Skin of body (tissue), 1 donor: ENCODE measurements at regions not wholly inside any gene's neighbourhood (a gene's known extent, or its start where the extent isn't known, plus 50 kb on each side); places are given as distances from the start of the nearest gene placed in this dataset.

Experiments used
- DNase-seq: peaks from one replicate; lab custom pipeline; 2025; lab: John Stamatoyannopoulos, UW

DNA sequence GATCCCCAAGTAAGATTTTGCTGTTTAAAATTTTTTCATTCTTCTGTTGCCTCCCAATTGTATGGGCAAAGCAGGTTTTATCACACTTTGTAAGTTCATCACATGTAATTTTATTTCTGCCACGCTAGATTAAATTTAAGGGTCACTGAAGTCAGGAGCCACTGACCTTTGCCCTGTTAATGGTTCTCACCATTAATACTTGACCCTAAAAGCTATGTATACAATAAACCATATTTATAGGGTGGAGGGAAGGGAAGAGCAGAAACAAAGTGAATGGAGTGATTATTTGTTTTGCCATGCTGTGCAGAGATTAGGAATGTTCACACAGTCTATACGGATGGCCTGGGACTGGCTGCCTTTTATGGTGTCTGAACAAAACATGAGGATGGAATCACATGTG, 186.7 kb downstream of the BMP2 start:
- no peak for DNase-seq

DNA sequence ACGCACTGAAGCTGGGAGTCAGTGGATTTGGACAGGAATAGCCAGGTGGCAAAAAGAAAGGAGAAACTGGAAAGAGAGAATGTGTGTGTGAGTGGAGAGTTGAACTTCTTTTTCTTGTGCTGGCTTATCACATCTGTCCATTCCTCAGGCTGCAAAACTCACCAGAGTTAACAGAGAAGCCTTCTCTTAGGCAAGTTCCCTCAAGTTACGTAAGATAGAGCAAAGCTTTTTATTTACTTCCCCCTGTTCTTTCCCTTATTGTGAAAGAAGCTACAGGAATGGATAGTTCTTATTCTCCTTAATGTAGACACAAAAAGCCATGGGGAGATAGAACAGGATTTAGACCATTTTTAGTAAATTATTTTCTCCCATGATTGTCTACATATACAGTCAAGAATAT, 188.6 kb downstream of the BMP2 start:
- no peak for DNase-seq

DNA sequence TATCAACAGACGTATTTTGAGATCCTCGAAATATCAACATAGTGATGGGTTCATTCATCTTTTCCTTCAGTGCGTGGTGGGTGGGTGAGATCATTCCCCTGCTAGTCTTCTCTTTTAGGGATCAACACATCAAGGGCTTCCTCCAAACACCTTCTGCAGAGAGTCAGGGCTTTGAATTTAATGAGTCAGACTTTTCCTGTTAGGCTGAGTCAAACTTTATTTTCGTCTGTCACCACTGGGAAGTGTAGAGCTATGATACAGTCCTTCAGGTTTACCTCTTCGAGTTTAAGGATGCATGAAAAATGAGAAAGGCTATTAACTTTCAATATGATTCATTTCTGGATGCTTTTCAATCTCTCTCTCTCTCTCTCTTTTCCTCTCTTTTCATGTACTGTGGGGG, 189.1 kb downstream of the BMP2 start:
- DNase-seq, result no peak

DNA sequence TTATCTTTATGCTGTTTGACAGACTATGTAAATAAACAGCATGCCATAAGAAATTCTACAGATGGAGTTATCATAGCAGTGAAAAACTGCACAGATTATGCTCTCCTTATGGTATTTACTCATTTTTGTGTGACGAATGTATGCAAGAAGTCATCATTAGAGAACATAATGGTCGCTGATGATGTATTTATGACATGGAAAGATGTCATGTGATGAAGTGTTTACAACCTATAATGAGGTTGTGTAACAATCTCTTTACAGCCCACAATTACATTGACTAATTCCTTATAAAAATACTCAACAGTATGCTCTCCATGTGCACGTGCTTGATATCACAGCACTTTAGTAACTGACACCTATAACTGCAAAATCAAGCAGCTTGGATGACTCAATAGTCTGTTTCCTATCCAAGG, 192.4 kb downstream of the BMP2 start:
- no peak for DNase-seq

DNA sequence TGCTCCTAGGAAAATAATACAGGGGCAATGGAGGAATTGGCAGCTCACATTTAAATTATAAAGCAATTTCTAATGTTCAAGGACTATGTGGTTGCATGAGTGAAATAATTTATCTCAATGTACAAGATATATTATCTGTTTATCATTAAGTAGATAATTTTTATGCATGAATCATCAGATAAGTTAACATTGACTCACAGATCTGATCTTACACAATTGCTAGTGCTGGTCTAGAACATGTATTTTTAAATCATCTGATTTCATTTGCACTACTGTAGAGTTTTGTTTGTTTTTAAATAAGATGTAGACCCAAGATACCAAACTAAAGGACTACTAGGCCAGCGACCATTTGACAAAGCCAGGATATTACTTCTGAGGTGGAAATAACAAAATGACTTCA, 199.2 kb downstream of the BMP2 start:
- DNase-seq, result no peak

DNA sequence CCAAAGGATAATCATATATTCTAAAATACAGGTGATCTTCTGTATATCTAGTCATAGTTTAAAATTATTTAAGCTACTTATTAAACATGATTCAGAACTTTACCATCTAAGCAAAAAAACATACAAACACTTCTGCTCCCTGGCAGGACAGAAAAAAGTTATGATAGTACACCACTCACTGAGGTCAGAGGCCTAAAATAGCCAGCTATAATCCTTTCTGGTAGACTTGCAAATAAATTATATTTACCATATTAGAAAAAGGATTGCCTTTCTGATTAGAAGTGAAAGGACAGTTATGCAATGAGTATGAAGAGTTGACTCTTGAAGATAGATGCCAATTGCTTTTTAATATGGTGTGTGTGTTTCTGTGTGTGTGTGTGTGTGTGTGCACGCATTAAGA, 207.4 kb downstream of the BMP2 start:
- DNase-seq, result no peak

DNA sequence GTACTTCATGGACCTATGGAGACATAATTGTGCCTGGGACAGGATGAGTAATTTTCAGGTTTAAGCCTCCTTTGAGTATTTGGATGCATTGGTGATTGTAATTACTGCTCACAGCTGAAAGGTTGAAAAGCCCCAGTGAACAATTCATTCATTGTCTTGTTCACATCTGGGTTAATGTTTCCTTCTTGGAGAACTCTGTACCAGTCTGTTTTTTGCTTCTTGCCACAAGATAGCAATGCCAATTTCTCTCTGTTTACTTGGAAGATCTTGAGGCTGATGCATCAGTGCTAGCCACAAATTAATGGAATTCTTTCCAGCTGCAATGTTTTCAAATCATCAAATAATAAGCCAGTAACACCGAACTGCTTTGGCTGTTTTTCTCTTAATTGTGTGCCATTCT, 207.8 kb downstream of the BMP2 start:
- no peak for DNase-seq

DNA sequence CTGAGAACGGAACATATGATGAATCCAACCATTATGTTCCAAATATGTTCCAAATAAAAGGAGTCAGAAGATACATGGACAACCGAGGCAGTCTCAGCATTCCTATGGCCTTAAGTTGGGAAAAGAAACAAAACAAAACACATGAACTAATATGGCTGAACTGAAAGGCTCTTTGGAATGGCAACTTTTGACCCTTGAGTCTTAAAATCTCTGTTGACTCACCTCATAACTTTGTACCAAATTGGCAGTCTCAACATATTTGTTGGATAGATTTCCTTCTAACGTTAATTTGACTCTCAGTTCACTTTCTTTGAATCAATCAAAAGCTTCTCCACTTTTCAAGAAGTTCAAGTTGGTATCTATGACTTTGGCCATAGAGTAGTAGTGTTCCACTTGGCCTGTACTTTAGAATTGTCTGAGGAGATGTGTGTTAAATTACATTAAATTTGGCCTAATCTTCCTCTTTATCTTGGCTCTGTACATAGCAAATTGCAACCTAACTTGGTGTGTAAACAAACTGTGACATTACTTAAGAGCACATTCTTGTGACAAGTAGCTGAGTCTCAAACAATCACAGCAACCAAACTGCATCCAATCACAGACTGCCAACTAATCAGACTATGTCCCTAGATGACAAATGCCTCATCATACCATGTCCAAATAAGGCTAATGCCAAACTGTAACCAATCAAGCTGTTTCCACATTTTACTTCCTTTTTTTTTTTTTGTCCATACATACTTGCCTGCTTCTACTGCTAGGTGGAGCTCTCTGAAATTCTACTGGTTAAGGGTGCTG, 208.8 kb downstream of the BMP2 start:
- DNase-seq, result no peak

DNA sequence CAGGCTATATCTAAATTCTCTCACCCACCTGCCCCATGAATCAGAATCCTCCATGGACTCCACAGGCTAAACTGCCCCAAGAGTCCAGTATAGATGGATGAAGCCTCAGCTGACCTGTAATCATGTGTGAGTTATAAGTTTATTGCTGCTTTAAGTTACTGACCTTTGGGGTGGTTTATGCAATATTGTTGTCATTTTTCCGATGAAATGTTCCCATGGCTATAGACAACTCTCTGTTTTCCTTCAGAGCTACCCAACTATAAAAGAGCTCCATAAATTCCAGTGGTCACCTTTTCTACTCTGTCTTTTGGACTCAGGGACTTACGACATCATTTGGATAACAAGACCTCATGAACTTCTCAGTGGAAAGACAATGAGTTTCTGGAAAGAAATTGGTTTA, 212.1 kb downstream of the BMP2 start:
- DNase-seq, result no peak

DNA sequence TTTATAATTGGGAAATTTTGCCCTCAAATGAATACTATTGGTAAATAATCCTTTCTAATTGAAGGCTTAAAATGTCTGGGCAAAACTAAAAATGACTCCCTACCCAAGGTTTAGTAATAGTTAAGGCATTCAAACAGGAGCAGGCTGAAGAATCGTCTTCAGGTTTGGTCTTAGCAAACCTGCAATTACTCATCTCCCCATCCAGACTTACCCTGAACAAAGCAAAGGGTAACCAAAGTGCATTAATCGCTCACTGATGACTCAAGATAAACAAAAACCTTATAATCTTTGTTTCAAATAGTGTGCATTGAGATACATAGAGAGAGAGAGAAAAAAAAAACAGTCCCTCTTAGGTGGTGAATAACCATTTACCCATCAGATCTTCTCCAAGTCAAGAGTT, 225.5 kb downstream of the BMP2 start:
- DNase-seq, result no peak

DNA sequence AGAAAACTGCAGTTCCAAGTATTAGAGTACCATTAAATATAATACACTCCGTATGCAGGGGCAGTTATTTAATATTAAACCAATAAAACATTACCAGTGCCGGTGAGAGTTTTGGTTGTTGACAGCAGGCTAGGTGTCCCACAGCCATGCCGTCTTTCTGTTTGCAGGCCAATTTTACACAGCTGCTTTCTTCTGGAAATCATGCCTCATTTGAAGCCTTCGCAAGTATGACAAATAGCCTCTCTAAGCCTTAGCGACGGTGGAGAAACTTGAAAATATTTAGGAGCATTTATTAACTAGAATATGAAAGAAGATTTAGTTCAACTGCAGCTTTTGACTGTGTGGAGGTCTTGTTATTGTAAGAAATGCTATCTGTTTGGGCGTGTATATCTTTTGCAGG, 226.0 kb downstream of the BMP2 start:
- DNase-seq, result no peak

DNA sequence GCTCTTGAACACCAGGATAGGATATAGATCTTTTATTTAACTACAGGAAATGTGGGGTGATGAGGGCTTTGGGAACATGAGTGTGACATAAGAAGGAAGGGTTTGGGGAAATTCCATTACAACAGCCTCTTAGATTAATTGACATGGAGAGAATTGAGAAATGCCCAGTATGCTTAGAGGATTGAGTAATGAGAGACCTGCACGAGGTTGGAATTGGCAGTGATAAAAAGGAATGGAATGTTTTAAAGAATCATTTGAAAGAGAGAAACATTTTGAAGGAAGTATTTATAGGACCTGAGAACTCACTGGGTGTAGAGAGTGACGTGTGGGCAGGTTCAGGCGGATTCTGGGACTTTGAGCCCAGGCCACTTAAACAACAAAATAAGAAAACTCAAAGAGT, 227.0 kb downstream of the BMP2 start:
- no peak for DNase-seq

DNA sequence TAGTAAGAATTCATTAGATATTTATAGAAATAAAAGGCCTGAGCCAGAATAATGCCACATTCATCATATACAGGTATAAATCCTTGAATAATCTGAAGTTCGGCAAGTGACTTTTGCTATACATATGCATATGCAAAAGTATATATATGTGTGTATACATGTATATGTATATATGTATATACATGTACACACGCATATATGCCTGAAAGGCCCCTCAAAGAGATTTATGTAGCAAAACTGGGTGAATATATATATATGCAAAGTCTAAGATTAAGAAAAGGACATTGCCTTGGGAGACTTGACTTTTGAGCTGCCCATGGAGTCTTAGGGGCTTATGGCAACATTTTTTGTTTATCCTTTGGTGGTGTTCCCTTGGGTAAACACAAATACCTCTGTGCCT, 231.4 kb downstream of the BMP2 start:
- no peak for DNase-seq

DNA sequence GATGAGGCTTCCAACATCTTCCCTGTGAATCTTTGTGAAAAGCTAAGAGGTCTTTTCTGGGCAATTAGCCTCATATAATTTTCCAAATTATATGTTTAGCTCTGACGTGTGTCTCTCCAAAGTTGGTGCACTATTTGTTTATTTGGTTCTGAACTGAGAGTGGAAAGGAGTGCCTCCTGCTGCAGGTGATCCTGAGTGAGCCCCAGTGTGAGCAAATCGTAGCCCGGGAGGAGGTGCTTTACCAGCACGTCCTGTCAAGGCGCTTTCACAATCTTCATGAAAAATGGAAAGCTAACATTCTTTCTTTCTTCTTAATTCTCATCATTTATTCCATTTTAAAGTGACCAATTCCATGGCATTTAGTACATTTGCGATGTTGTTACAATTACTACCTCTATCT, 231.9 kb downstream of the BMP2 start:
- DNase-seq, result no peak

DNA sequence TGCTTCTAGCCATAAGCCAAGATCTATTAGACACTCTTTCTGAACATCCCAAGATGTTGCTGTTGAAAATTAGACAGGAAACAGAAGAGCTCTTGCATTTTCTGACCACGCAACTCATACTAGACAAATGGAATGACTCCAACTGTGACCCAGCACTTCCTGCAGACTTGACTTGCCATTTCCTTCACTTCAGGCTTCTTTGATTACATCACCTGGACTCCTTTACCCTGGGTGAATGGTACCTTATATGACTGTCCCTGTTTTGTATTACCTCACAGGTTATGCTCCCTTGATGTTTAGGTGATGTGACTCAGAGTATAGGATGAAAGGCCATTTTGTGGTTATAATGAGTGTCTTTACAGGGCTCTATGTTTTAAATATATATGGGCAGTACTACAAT, 236.1 kb downstream of the BMP2 start:
- DNase-seq, result no peak

DNA sequence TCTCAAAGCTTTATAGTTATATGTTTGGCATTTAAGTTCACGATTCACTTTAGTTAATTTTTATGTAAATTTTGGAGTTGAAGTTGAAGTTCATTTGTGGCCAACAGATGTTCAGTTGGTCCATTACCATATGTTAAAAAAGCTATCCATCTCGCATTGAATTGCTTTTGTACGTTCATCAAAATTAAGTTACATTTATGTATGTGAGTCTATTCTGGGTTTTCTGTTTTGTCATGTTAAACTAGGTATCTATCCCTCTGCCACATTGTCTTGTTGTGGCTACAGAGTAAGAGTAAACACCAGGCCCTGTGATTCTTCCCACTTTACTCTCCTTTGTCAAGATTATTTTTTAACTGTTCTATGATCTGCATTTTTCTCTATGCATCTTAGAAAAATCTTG, 237.3 kb downstream of the BMP2 start:
- no peak for DNase-seq

DNA sequence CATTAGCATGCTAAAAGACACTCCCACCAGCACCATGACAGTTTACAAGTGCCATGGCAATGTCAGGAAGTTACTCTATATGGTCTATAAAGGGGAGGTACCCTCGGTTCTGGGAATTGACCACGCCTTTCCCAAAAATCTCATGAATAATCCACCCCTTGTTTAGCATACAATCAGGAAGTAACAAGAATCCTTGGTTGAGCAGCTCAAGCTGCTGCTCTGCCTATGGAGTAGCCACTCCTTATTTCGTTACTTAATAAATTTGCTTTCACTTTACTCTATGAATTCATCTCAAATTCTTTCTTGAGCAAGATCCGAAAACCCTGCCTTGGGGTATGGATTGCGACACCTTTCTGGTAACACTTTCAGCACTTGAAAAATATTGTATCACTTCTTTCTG, 243.0 kb downstream of the BMP2 start:
- no peak for DNase-seq

DNA sequence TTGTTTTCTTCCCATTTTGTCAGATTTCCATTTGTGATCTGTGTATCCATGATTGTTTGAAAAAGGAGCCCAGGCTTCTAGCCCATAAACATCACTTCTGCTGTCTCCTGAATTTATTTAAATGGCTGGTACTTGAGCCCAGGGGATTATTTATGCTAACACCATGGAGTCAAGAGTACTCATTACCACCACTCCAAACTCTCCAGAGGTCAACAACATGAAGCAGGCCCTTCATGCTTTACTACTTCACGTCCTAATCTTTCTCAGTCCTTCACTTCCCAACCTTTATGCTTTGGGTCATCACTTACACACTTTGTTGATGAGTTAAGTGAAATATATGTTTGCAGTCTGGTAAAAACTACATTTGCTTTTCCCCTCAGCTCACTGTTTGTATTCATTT, 247.8 kb downstream of the BMP2 start:
- no peak for DNase-seq

DNA sequence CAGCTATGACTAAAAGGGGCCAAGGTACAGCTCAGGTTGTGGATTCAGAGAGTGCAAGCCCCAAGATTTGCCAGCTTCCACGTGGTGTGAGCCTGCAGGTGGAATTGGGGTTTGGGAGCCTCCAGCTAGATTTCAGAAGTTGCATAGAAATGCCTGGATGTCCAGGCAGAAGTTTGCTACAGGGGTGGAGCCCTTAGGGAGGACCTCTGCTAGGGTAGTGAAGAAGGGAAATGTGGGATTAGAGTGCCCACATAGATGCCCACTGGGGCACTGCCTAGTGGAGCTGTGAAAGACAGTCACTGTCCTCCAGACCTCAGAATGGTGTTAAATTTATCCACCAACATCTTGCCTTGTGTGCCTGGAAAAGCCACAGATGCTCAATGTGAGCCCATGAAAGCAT, 255.1 kb downstream of the BMP2 start:
- no peak for DNase-seq

DNA sequence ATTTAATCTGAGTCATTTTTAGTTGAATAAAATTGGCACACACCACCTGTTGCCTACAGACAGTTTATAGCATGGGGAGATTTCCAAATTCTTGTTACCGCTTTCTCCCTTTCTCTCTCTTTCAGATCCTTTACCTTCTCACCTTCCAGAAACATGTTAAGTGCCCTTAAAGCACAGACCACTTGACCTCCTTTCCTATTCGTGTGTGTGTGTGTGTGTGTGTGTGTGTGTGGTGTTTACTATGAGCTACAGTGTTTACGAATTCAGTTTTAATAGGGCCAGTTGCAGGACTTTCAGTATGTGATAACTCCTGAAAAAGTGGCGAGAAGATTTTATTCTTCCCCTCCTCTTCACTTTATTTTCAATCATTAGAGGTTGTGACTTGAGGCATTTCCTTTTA, 258.1 kb downstream of the BMP2 start:
- no peak for DNase-seq

DNA sequence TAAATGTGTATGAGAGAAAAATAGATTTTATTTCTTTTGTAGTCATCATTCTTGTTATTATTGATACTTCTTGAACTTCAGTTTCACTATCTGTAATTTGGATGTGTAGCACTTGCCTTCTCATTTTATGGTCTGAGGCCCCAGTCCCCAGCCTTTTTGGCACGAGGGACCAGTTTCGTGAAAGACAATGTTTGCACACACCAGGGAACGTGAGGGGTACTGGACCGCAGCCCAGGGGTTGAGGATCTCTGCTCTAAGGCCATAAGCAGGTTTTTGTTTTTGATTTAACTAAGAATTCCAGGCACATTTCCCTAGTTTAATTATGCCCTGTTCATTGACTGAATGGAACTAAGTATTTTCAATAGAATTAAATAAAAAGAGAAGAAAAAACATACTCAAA, 261.5 kb downstream of the BMP2 start:
- DNase-seq, result no peak

DNA sequence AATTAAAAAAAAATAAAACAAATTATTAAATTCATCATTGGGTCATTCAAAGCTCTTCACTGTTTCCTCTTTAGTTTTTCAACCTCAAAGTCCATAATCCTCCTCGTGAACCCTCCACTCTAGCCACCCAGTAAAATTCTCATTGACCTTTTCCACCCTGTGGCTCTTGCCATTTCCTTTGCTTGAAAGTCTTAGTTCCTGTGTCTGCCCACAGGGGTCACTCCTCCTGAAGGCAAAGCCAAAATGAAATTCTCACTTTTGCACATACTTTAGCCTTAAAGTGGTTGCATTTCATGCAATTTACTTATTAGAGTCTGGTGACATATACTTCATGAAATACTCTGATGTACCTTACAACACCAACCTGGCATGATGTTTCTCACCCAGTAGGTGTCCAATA, 263.7 kb downstream of the BMP2 start:
- no peak for DNase-seq

DNA sequence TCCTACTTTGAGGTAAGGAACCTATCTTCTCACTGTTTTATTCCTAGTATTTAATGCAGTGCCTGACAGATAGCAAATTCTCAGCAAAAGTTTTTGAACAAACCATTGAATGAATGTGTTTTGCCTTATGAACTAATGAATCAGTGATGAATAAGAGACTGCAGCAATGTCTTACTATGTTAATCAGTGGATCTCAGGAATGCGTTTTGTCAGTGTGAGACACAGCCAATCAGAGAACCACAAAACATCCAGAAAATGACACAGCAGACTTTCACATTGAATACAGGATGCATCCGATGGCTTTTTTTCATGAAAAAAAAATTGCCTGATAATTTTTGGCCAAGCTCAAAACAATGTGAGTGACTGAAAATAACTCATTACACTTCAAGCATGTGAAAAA, 270.5 kb downstream of the BMP2 start:
- DNase-seq, result no peak

DNA sequence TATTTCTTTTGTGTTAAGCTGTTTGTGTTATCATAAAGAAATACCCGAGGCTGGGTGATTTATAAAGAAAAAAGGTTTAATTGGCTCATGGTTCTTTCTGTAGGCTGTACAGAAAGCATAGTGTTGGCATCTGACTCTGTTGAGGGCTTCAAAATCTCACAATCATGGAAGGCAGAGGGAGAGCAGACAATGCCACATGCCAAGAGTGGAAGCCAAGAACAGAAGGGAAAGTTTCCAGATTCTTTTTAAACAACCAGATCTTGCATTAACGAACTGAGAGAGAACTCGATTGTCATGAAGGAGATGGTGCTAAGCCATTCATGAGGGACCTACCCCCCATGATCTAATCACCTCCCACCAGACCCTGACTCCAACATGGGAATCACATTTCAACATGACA, 290.1 kb downstream of the BMP2 start:
- no peak for DNase-seq
